ENCODE measurements at regions not wholly inside any gene's neighbourhood (a gene's known extent, or its start where the extent isn't known, plus 50 kb on each side); places are given as distances from the start of the nearest gene placed in this dataset.
"Not testable (repeated sequence)": the region's sequence is repeated elsewhere in the genome, so short reads cannot be mapped to it uniquely, and the experiment has no call there.

DNA sequence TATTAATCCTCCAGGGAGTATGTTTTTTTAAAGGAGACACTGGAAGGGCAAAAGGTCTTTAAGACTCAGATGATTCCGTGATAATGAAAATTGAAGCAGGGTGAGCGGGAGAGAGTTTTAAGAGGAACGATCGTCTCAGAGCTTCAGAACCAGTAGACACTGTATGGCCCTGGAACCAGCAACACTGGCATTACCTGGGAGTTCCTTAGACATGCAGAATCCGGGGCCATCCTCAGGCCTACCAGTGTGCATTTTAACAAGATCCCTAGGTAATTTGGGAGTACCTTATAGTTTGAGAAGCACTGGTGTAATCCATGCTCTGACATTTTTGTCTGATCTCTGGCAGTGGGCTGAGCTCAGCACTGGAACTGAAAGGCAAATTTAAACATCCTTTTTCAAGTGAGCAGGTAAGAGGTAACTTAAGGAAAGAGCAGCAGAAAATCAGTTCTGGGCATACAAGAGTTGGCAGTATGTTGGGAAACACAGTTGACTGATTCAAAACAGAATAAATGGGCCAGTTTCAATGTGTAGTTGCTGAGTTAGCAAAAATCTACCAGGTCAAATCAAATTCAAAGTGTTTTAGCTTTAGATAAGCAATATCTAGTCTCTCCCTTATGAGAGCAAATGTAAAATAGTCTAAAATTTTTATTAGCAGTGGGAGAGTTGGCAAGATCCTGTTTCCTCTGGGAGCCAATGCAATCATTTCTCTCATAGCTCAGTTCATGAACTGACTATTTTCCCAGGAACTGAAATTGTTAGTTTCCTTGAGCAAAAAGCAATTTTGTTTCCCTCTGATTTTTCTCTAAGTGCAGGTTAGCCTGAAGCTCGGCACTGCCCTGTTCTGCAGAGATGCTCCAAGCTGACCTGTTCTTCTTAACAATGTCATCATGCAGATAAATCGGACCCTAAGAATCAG, 97.2 kb upstream of the ELMO1 start:
- DNase-seq (ENCODE audit: low spot score) (no peak), FAIRE-seq (no peak)

GRCh38 chr7:37546677-37547076, 98.0 kb upstream of the ELMO1 start:
- no peak for FAIRE-seq
- DNase-seq (ENCODE audit: low spot score) = no peak

GRCh38 chr7:37549076-37549931, 100.6 kb upstream of the ELMO1 start:
- no peak for DNase-seq (ENCODE audit: low spot score)
- FAIRE-seq = no peak

- no peak for FAIRE-seq
- DNase-seq (ENCODE audit: low spot score) = no peak
These were observed 101.8 kb upstream of the ELMO1 start for GRCh38 chr7:37550426-37550825.

DNA sequence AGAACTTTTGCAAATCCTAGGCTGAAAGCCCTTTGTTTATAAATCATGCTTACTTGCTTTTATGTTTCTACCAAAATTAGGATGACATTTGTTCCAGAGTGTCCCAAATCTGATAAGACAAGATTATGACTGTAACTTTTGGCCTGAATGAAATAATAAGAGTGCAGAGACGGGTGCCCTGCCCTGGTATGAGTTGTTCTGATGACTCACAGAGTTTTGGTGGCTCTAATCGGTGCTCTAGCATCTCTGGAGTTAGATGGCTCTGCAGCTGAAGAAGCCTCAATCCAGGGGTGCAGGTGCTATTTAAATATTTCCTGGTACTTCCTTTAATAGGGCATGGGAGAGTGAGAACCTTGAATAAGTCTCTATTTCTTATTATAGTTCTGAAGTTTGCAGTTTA, 102.2 kb upstream of the ELMO1 start:
- no peak for FAIRE-seq
- DNase-seq (ENCODE audit: low spot score) = no peak

DNA sequence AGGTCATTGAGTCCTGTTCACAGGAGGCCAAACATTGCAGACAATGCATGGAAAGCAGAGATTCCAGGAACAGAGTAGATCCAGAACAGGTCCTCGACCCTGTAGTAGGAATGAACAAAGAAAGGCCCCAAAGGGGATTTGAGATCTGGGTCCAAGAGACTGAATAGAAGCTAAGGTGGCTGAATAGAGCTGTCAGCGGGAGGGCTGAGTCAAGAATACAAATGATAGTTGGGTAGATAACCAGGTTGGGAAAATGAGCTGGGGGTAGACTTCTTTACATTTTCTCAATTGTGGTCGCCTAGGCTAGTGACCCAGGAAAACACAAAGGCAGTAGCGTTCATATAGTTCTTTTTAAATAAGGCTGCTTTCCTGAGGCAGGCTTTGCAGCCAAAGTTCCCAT, 103.4 kb upstream of the ELMO1 start:
- FAIRE-seq (no peak), DNase-seq (ENCODE audit: low spot score) (no peak)

DNA sequence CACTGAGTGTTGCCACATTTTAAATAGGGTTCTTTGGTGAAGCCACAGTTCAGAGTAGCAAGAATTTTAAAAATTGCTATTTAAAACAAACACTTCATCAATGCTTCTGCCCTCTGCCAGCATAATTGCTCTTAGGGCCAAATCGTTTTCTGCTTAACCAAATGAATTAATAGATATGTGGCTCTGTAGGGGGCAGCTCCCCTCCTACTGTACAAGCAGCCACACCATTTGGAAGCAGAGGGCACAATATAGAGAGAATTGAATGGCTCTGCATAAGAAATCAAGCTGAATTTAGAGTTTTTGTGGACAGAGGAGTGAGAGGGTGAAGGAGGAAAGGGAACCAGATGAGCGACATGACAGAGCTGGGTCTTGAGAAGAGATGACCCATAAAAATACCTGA, 103.8 kb upstream of the ELMO1 start:
- not testable (repeated sequence) for FAIRE-seq; DNase-seq (ENCODE audit: low spot score)

- FAIRE-seq = no peak
- DNase-seq (ENCODE audit: low spot score) = no peak
These were observed 106.9 kb upstream of the ELMO1 start for GRCh38 chr7:37555528-37555927.

DNA sequence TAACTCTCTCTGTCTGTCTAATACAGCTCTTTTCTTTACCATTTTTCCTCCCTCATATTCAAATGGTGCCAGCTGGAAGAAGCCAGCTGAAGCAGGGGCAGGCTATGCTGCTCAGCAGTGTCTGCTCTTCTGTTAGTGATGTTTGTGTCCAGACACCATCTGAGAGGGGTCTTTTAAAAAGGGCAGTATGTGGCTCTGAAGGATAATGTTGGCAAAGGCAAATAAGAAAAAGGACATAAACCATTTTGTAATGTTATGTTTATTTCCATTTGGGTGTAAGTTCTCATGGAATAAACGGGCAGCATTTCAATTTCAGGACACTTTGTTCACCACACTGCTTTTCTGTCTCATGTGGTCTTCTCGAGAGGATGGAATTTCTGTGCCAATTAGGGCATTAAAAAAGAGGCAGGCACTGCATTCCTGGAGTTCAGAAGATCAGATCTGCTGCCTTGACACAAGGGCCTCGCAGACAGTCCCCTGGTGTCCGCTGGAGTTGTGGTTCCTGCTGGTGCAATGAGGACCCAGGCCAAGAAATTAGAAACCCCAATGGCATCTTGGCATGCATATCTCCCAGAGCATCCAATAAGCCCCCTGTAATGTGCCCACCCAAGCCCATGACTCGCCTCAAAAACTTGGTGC, 109.0 kb upstream of the ELMO1 start:
- DNase-seq (ENCODE audit: low spot score) = no peak
- FAIRE-seq = no peak

- no peak for DNase-seq (ENCODE audit: low spot score)
- no peak for FAIRE-seq
These were observed 109.8 kb upstream of the ELMO1 start for GRCh38 chr7:37558320-37559096.

DNA sequence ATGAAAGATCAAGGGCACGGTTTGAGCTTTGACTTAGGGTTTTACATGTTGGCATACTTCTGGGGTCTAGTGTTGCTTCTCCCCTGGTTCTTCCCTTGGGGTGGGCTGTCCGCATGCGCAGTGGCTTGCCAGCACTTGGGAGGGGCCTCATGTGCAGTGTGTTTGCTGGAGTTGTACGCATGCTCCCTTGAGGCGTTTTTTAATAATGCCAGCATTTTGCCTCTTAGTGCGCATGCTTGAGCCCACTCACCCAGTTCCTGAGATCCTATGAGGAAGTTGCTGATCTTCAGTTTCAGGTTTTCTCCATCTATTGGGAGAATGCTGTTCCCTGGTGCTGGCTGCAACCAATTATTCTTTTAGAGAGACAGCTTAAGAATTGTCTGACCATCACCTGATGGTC, 113.4 kb upstream of the GPR141 start:
- DNase-seq (ENCODE audit: low spot score) = no peak
- no peak for FAIRE-seq

GRCh38 chr7:37571806-37572205, 111.8 kb upstream of the GPR141 start:
- FAIRE-seq (no peak), DNase-seq (ENCODE audit: low spot score) (no peak)

DNA sequence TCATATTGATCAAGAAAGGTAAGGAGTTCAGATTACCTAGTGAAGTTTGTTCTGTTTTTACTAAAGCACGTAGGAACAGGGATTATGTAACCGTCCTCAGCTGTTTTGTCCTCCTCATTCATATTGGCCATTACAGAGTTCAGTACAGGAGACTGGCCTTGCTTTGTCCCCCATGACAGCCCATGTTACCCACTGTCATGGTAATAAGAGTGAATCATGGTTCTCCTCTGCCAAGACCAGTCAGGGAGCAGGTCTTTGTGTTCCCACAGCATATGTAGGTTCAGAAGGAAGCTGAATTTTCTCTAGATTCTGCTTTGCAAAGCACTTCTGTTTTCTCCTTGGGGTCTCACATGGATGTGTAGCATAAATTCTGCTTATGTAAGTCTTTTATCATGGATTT, 106.2 kb upstream of the GPR141 start:
- FAIRE-seq (no peak), DNase-seq (ENCODE audit: low spot score) (no peak)

DNA sequence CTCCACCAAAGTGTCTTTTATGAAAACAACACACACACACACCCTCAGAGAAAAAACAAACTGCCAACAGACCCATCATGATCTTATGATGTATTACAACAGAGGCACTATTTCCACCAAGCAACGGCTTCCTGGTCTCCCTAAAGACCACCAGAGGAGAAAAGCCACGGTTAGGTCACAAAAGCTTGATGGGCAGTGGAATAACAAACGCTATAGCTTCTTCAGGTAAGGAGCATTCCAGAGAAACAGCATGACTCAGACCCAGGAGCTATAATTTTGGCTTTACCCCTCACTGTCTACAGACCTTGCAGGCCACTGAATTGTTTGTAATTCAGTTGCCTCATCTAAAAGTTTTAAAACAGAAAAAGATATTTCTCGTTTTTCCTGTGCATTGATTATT, 105.7 kb upstream of the GPR141 start:
- no peak for DNase-seq (ENCODE audit: low spot score)
- no peak for FAIRE-seq

- DNase-seq (ENCODE audit: low spot score) (no peak), FAIRE-seq (no peak)
These were observed 105.2 kb upstream of the GPR141 start for GRCh38 chr7:37578350-37578749.

DNA sequence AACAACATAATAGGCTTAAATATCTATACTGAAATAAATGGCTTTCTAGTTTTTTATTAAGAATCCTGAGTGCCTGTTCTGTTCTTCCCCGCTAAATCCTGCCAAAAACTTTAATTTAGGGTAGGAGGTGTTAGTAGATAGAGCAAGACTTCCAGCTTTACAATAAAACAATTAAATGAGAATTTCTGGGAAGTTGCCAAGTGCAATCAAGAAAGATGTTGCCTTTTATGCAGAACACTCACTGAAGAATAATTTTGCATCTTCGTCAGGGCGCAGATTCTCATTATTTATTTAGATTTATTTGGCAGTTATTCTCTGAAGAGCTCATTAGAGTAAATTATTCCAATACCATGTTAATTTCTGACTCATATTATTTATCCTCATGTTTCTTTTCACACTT, 103.2 kb upstream of the GPR141 start:
- DNase-seq (ENCODE audit: low spot score) (no peak), FAIRE-seq (no peak)

GRCh38 chr7:37584651-37585463, 98.7 kb upstream of the GPR141 start:
- not testable (repeated sequence) for FAIRE-seq; DNase-seq (ENCODE audit: low spot score)

DNA sequence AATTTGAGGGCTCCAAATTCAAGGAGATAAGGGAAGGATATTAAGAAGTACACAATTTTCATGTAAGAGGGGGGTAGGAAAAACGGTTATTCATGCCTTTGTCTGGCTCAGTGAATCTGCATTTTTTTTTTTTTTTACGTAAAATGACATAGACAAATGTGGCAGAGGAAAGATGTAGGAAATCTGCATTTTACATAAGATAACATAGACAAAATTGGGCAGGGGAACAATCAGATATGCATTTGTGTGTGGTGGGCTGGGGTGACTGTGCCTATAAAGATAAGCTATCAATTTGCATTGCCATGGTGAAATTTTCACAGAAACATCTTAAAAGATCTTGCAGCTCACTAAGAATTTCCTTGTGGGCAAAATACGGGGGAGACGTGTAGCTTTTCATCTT, 92.7 kb upstream of the GPR141 start:
- DNase-seq (ENCODE audit: low spot score) (no peak), FAIRE-seq (no peak)

DNA sequence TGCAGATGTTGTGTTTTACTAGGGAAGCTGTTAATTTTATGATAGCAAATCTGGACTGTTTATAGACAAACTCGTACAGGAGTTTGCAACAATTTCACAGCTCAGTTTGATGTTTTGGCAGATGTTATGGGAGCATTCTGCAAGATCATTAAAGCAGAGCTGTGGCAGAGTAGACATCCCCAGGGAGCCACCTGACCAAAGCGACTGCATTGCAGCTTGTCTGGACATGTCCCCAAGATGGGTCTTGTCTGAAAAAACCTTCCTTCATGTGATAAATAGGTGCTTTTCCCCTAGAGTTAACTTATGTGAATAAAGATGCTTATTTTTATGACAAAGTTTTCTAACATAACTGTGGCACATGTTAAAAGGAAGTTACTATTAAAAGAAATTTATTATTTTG, 91.2 kb upstream of the GPR141 start:
- no peak for FAIRE-seq

GRCh38 chr7:37594602-37595001, 89.0 kb upstream of the GPR141 start:
- no peak for FAIRE-seq
- DNase-seq (ENCODE audit: low spot score) = no peak

More for the DNA sequence above, 91.2 kb upstream of the GPR141 start:
- no peak for DNase-seq (ENCODE audit: low spot score)
